IMR-90 (cell line): ENCODE measurements at regions not wholly inside any gene's neighbourhood (a gene's known extent, or its start where the extent isn't known, plus 50 kb on each side); places are given as distances from the start of the nearest gene placed in this dataset.

Experiments
- ATAC-seq: fragments of 200-7000 bp; cut with Tn5 transposase; 2 replicates; pipeline ENCODE4 v1.9.1; 2020; ENCODE audit warnings: low read depth, mild to moderate bottlenecking, moderate library complexity
- BruUV-seq: library from RNA; stranded (reverse); fragments of 400-500 nt; replicated peaks from 2 replicates; lab custom pipeline; 2021; lab: Mats Ljungman, UMichigan
- CTCF ChIA-PET: fragments of 300-600 bp; formaldehyde crosslinking; extraction: SDS; loops from one replicate; lab custom pipeline; 2021; ENCODE audit warnings: antibody characterized with exemption; lab: Yijun Ruan, JAX
- POLR2A ChIA-PET: fragments of 300-600 bp; sonication (Branson Sonifier 250); formaldehyde crosslinking; loops from one replicate; lab custom pipeline; 2022; ENCODE audit warnings: antibody characterized with exemption; ENCODE audit not compliant: unreplicated experiment; lab: Charles Lee
- DNase-seq: peaks from one replicate; pipeline ENCODE4 v3.0.0; 2013
- H2AFZ ChIP-seq: replicated peaks from 2 replicates; pipeline ENCODE3; 2013; ENCODE audit warnings: low read length, mild to moderate bottlenecking; ENCODE audit not compliant: poor library complexity
- H2AK5ac ChIP-seq: 2 replicates; pipeline ENCODE4 v1.6.1; 2013; ENCODE audit warnings: low read depth, low read length, inconsistent platforms
- H2AK9ac ChIP-seq: replicated peaks from 2 replicates; pipeline ENCODE3; 2013; ENCODE audit warnings: mild to moderate bottlenecking, low read depth, low read length, moderate library complexity; ENCODE audit not compliant: poor library complexity
- H2BK120ac ChIP-seq: 2 replicates; pipeline ENCODE4 v1.6.1; 2013; ENCODE audit warnings: low read depth, low read length, inconsistent platforms
- H2BK15ac ChIP-seq: 3 replicates; pipeline ENCODE4 v1.6.1; 2013; ENCODE audit warnings: low read depth, low read length, inconsistent platforms
- H2BK20ac ChIP-seq: 2 replicates; pipeline ENCODE4 v1.6.1; 2013; ENCODE audit warnings: low read depth, mild to moderate bottlenecking, inconsistent platforms, low read length, moderate library complexity
- H2BK5ac ChIP-seq: 2 replicates; pipeline ENCODE4 v1.6.1; 2013; ENCODE audit warnings: mild to moderate bottlenecking, low read depth, low read length, inconsistent platforms; ENCODE audit not compliant: poor library complexity, severe bottlenecking
- H3K14ac ChIP-seq: replicated peaks from 2 replicates; pipeline ENCODE4 v1.6.1; 2013; ENCODE audit warnings: low read depth, low read length, inconsistent platforms
- H3K18ac ChIP-seq: 2 replicates; pipeline ENCODE4 v1.6.1; 2013; ENCODE audit warnings: low read depth, low read length, control low read depth
- H3K23ac ChIP-seq: 2 replicates; pipeline ENCODE4 v1.6.1; 2013; ENCODE audit warnings: low read depth, low read length, inconsistent platforms
- H3K27ac ChIP-seq: 2 replicates; pipeline ENCODE4 v1.5.1; 2013; ENCODE audit warnings: mild to moderate bottlenecking, control low read depth, low read length; ENCODE audit not compliant: insufficient read depth
- H3K27me3 ChIP-seq: 2 replicates; pipeline ENCODE4 v1.6.1; 2013; ENCODE audit warnings: low read length; ENCODE audit not compliant: control insufficient read depth, insufficient read depth
- H3K36me3 ChIP-seq: 2 replicates; pipeline ENCODE4 v1.6.1; 2013; ENCODE audit warnings: low read length, mixed read lengths; ENCODE audit not compliant: control insufficient read depth, insufficient read depth
- H3K4ac ChIP-seq: 2 replicates; pipeline ENCODE4 v1.6.1; 2013; ENCODE audit warnings: low read depth, low read length, inconsistent platforms
- H3K4me1 ChIP-seq: 2 replicates; pipeline ENCODE4 v1.6.1; 2013; ENCODE audit warnings: low read length, mixed read lengths; ENCODE audit not compliant: control insufficient read depth, insufficient read depth
- H3K4me2 ChIP-seq: 2 replicates; pipeline ENCODE4 v1.6.1; 2013; ENCODE audit warnings: low read depth, mild to moderate bottlenecking, control low read depth, low read length, moderate library complexity
- H3K4me3 ChIP-seq: 2 replicates; pipeline ENCODE4 v1.5.1; 2013; ENCODE audit warnings: low read depth, mild to moderate bottlenecking, control low read depth, low read length, moderate library complexity; ENCODE audit not compliant: insufficient read depth
- H3K56ac ChIP-seq: 2 replicates; pipeline ENCODE4 v1.6.1; 2013; ENCODE audit warnings: low read length, inconsistent platforms; ENCODE audit not compliant: insufficient read depth; ENCODE audit errors: extremely low read depth
- H3K79me1 ChIP-seq, 2 experiments: 2 replicates each; pipeline ENCODE4 v1.6.1; 2013; ENCODE audit warnings: low read length in 2 of 2, inconsistent platforms in 1 of 2, low read depth in 1 of 2
- H3K9ac ChIP-seq: 2 replicates; pipeline ENCODE4 v1.6.1; 2013; ENCODE audit warnings: low read depth, low read length, control low read depth
- H3K9me1 ChIP-seq: 2 replicates; pipeline ENCODE4 v1.6.1; 2013; ENCODE audit warnings: low read length, inconsistent platforms; ENCODE audit not compliant: insufficient read depth
- H3K9me3 ChIP-seq: 2 replicates; pipeline ENCODE4 v1.6.1; 2013; ENCODE audit warnings: low read length; ENCODE audit not compliant: control insufficient read depth, insufficient read depth
- H4K20me1 ChIP-seq: 2 replicates; pipeline ENCODE4 v1.6.1; 2013; ENCODE audit warnings: low read length, inconsistent platforms; ENCODE audit not compliant: insufficient read depth
- H4K5ac ChIP-seq: 2 replicates; pipeline ENCODE4 v1.6.1; 2013; ENCODE audit warnings: mild to moderate bottlenecking, low read depth, low read length, control low read depth
- H4K8ac ChIP-seq, 2 experiments: 2 replicates each; pipeline ENCODE4 v1.6.1; 2013; ENCODE audit warnings: low read depth in 2 of 2, low read length in 2 of 2, control low read depth in 1 of 2, inconsistent platforms in 1 of 2
- H4K91ac ChIP-seq: 2 replicates; pipeline ENCODE4 v1.6.1; 2013; ENCODE audit warnings: low read depth, low read length, inconsistent platforms; ENCODE audit not compliant: insufficient read depth
- BHLHE40 ChIP-seq: fragments of 150-350 bp; IDR thresholded peaks from 2 replicates; pipeline ENCODE4 v1.6.1; 2016; ENCODE audit warnings: mild to moderate bottlenecking, low read depth, low read length
- CEBPB ChIP-seq: IDR thresholded peaks from 2 replicates; pipeline ENCODE4 v1.6.1; 2012; ENCODE audit warnings: low read depth, low read length, improper control_type of control experiment
- CHD1 ChIP-seq: IDR thresholded peaks from 2 replicates; pipeline ENCODE4 v1.6.1; 2012; ENCODE audit warnings: low read depth, low read length, improper control_type of control experiment
- MAFK ChIP-seq: IDR thresholded peaks from 2 replicates; pipeline ENCODE4 v1.6.1; 2012; ENCODE audit warnings: low read depth, low read length, improper control_type of control experiment
- MAZ ChIP-seq: IDR thresholded peaks from 2 replicates; pipeline ENCODE4 v1.6.1; 2012; ENCODE audit warnings: low read depth, mild to moderate bottlenecking, low read length, improper control_type of control experiment, moderate library complexity, borderline replicate concordance
- MXI1 ChIP-seq: IDR thresholded peaks from 2 replicates; pipeline ENCODE4 v1.6.1; 2012; ENCODE audit warnings: low read depth, mild to moderate bottlenecking, low read length, moderate library complexity, borderline replicate concordance
- NFE2L2 ChIP-seq: fragments of 150-350 bp; IDR thresholded peaks from 2 replicates; pipeline ENCODE4 v1.6.1; 2016; ENCODE audit warnings: low read depth, mild to moderate bottlenecking, low read length
- POLR2A ChIP-seq: IDR thresholded peaks from 2 replicates; pipeline ENCODE4 v1.6.1; 2012; ENCODE audit warnings: mild to moderate bottlenecking, low read depth, low read length
- RCOR1 ChIP-seq: IDR thresholded peaks from 2 replicates; pipeline ENCODE4 v1.6.1; 2012; ENCODE audit warnings: mild to moderate bottlenecking, low read length, improper control_type of control experiment; ENCODE audit not compliant: insufficient replicate concordance
- RFX5 ChIP-seq: IDR thresholded peaks from 2 replicates; pipeline ENCODE4 v1.8.0; 2012; ENCODE audit warnings: low read depth, mild to moderate bottlenecking, low read length, moderate library complexity
- WGBS, 2 experiments: methylation state at CpG; one replicate each; pipeline versions ENCODE4 v1.1.5 to v1.1.7; 2013; ENCODE audit warnings: missing lambda C conversion rate in 2 of 2; ENCODE audit not compliant: insufficient read length in 1 of 2; ENCODE audit errors: extremely low coverage in 2 of 2; 5-methylcytosine and 5-hydroxymethylcytosine counted together
- dilution Hi-C: fragments of 300-500 bp; cut with HindIII; formaldehyde crosslinking; loops from one replicate; pipeline ENCODE4 v1.14.3; 2018; ENCODE audit warnings: low sequenced_read_pairs; ENCODE audit not compliant: unreplicated experiment
- in situ Hi-C: fragments of 300-500 bp; cut with MboI; formaldehyde crosslinking; loops from 3 replicates; pipeline ENCODE4 v1.14.3; 2019; ENCODE audit warnings: low sequenced_read_pairs, inconsistent platforms, mixed read lengths
- intact Hi-C: fragments of 100-400 bp; cut with micrococcal nuclease; formaldehyde crosslinking; loops from 2 replicates; pipeline ENCODE4 v1.10.0; 2022
- TF ChIP-seq, protein P1 (sequence below): fragments of 150-350 bp; IDR thresholded peaks from 2 replicates; pipeline ENCODE4 v1.6.1; 2016; ENCODE audit warnings: low read depth, mild to moderate bottlenecking, low read length, moderate library complexity, borderline replicate concordance
- TF ChIP-seq, protein P2 (sequence below): conservative IDR thresholded peaks from 2 replicates; pipeline ENCODE4 v1.5.1; 2012; ENCODE audit warnings: mild to moderate bottlenecking, low read depth, low read length, improper control_type of control experiment

DNA sequence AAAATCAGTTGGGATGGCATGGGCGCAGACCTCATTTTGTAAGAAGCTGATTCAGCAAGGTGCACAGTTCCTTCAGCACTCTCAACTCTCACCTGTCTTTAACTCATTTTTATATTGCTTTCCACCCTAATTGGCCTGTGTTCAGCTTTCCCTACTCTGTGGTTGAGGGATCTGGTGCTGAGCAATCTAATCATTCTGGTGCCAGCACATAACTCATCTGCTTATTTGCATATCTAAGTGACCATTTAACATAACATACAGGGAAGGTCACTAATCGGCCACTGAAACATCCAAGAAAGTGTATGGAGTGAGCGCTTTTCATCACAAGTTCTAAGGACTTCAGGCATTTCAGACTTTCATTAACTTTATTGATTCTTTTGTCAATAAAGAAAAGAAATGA lies 303.4 kb upstream of the ROPN1 start:
- H3K9me3 ChIP-seq: no peaks in the 10 kb centered on the region
- H2BK5ac ChIP-seq: no peak overlapping the region
- H3K27me3 ChIP-seq: peaks cover 26% of the 10 kb centered on the region
- H4K91ac ChIP-seq: no peak overlapping the region
- TF ChIP-seq MAZ (no peak), NFE2L2 (no peak), CEBPB (no peak), BHLHE40 (no peak), CHD1 (no peak), RFX5 (no peak), RCOR1 (no peak), POLR2A (no peak), MAFK (no peak), MXI1 (no peak)
- TF ChIP-seq, protein P1, sequence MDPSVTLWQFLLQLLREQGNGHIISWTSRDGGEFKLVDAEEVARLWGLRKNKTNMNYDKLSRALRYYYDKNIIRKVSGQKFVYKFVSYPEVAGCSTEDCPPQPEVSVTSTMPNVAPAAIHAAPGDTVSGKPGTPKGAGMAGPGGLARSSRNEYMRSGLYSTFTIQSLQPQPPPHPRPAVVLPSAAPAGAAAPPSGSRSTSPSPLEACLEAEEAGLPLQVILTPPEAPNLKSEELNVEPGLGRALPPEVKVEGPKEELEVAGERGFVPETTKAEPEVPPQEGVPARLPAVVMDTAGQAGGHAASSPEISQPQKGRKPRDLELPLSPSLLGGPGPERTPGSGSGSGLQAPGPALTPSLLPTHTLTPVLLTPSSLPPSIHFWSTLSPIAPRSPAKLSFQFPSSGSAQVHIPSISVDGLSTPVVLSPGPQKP: no peak
- TF ChIP-seq, protein P2, sequence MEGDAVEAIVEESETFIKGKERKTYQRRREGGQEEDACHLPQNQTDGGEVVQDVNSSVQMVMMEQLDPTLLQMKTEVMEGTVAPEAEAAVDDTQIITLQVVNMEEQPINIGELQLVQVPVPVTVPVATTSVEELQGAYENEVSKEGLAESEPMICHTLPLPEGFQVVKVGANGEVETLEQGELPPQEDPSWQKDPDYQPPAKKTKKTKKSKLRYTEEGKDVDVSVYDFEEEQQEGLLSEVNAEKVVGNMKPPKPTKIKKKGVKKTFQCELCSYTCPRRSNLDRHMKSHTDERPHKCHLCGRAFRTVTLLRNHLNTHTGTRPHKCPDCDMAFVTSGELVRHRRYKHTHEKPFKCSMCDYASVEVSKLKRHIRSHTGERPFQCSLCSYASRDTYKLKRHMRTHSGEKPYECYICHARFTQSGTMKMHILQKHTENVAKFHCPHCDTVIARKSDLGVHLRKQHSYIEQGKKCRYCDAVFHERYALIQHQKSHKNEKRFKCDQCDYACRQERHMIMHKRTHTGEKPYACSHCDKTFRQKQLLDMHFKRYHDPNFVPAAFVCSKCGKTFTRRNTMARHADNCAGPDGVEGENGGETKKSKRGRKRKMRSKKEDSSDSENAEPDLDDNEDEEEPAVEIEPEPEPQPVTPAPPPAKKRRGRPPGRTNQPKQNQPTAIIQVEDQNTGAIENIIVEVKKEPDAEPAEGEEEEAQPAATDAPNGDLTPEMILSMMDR: no peak
- no peaks in the 10 kb centered on the region; the same call in 1 of the 2 replicates for H3K9me1 ChIP-seq
- no peak overlapping the region for H3K18ac ChIP-seq
- H2BK20ac ChIP-seq: no peak overlapping the region
- ChIA-PET CTCF (no interaction called here), POLR2A (no interaction called here)
- no TSS peak for BruUV-seq
- no peak overlapping the region for H4K5ac ChIP-seq
- H3K27ac ChIP-seq: no peak overlapping the region
- dilution Hi-C loops (no loop called here), intact Hi-C loops (loop anchor here (5.0 kb wide), 1 partner anchor 88 kb away; no protein-coding TSS in a partner anchor), in situ Hi-C loops (no loop called here)
- no peak overlapping the region for H3K56ac ChIP-seq
- H3K36me3 ChIP-seq: no peaks in the 10 kb centered on the region
- no peak overlapping the region for H2BK120ac ChIP-seq
- H4K20me1 ChIP-seq: no peaks in the 10 kb centered on the region
- no peak overlapping the region for H3K4ac ChIP-seq
- no peak overlapping the region for H3K23ac ChIP-seq
- WGBS, 2 experiments: no CpG with 5 or more reads among the region's 3 CpGs
- peaks cover 2% of the 10 kb centered on the region; the same call in 1 of the 2 replicates for H3K4me1 ChIP-seq
- H3K4me2 ChIP-seq: no peak overlapping the region
- no peak overlapping the region for H4K8ac ChIP-seq
- no peak overlapping the region for H3K9ac ChIP-seq
- no peak overlapping the region for H2BK15ac ChIP-seq
- no peak for DNase-seq
- no peak for ATAC-seq
- H2AK5ac ChIP-seq: no peak overlapping the region
- H3K4me3 ChIP-seq: no peak overlapping the region
- H3K79me1 ChIP-seq: no peaks in the 10 kb centered on the region
- H3K14ac ChIP-seq: no peak overlapping the region
- no peak overlapping the region for H2AFZ ChIP-seq
- H2AK9ac ChIP-seq: no peak overlapping the region
